MCF 10A (cell line): ENCODE measurements at regions not wholly inside any gene's neighbourhood (a gene's known extent, or its start where the extent isn't known, plus 50 kb on each side); places are given as distances from the start of the nearest gene placed in this dataset.

ENCODE experiments used
- BruUV-seq: library from RNA; stranded (reverse); fragments of 400-500 nt; replicated peaks from 2 replicates; lab custom pipeline; 2021; lab: Mats Ljungman, UMichigan
- CTCF ChIA-PET: fragments of 300-600 bp; sonication (Branson Sonifier 250); formaldehyde crosslinking; extraction: SDS; loops from one replicate; lab custom pipeline; 2021; ENCODE audit warnings: antibody characterized with exemption, inconsistent platforms; lab: Yijun Ruan, JAX
- POLR2A ChIA-PET: fragments of 300-600, 350-650 bp; sonication (Branson Sonifier 250); formaldehyde crosslinking; extraction: SDS; loops from one replicate; lab custom pipeline; 2020; ENCODE audit warnings: antibody characterized with exemption, inconsistent platforms; lab: Yijun Ruan, JAX
- DNase-seq: peaks from one replicate; pipeline ENCODE4 v3.0.0-alpha.2; 2018; ENCODE audit not compliant: unreplicated experiment
- H3K27ac Mint-ChIP-seq: one replicate; pipeline ENCODE4 v1.8.0; 2022; ENCODE audit warnings: mild to moderate bottlenecking, low read depth, mixed read lengths; ENCODE audit not compliant: unreplicated experiment
- H3K27me3 Mint-ChIP-seq: one replicate; pipeline ENCODE4 v1.8.0; 2022; ENCODE audit warnings: mixed read lengths; ENCODE audit not compliant: insufficient read depth, unreplicated experiment
- H3K36me3 Mint-ChIP-seq: one replicate; pipeline ENCODE4 v1.8.0; 2022; ENCODE audit warnings: mild to moderate bottlenecking, moderate library complexity, mixed read lengths; ENCODE audit not compliant: insufficient read depth, unreplicated experiment
- H3K4me1 Mint-ChIP-seq: one replicate; pipeline ENCODE4 v1.8.0; 2022; ENCODE audit warnings: mixed read lengths; ENCODE audit not compliant: insufficient read depth, unreplicated experiment
- H3K4me3 Mint-ChIP-seq: one replicate; pipeline ENCODE4 v1.8.0; 2022; ENCODE audit warnings: mild to moderate bottlenecking, moderate library complexity, mixed read lengths; ENCODE audit not compliant: unreplicated experiment
- H3K9me3 Mint-ChIP-seq: one replicate; pipeline ENCODE4 v1.8.0; 2022; ENCODE audit warnings: mixed read lengths; ENCODE audit not compliant: unreplicated experiment
- CTCF ChIP-seq: fragments of 200-600 bp; IDR thresholded peaks from one replicate; pipeline ENCODE4 v1.8.0; 2022; ENCODE audit warnings: antibody characterized with exemption, mild to moderate bottlenecking; ENCODE audit not compliant: unreplicated experiment
- intact Hi-C: fragments of 100-400 bp; cut with micrococcal nuclease; formaldehyde crosslinking; loops from 2 replicates; pipeline ENCODE4 v1.14.1; 2022

- no peaks in the 10 kb centered on the region for H3K36me3 Mint-ChIP-seq
- no TSS peak for BruUV-seq
- intact Hi-C loops = no loop called here
- no peak overlapping the region for H3K27ac Mint-ChIP-seq
- H3K4me1 Mint-ChIP-seq = no peaks in the 10 kb centered on the region
- ChIA-PET CTCF (no interaction called here), POLR2A (no interaction called here)
- DNase-seq = no peak
- H3K4me3 Mint-ChIP-seq = no peak overlapping the region
- no peak for TF ChIP-seq CTCF
- no peaks in the 10 kb centered on the region for H3K27me3 Mint-ChIP-seq
- no peaks in the 10 kb centered on the region for H3K9me3 Mint-ChIP-seq
These were observed 858.9 kb downstream of the PDHA2 start for GRCh38 chr4:96698831-96699230.

- no peaks in the 10 kb centered on the region for H3K27me3 Mint-ChIP-seq
- POLR2A ChIA-PET = no interaction called here
- intact Hi-C loops = no loop called here
- H3K4me3 Mint-ChIP-seq = no peak overlapping the region
- no peak for TF ChIP-seq CTCF
- H3K4me1 Mint-ChIP-seq = no peaks in the 10 kb centered on the region
- no peaks in the 10 kb centered on the region for H3K9me3 Mint-ChIP-seq
- no peak for DNase-seq
- H3K36me3 Mint-ChIP-seq = no peaks in the 10 kb centered on the region
- no peak overlapping the region for H3K27ac Mint-ChIP-seq
- no TSS peak for BruUV-seq
- CTCF ChIA-PET = interaction anchor here (0.6 to 1.6 kb wide), 2 partner anchors 1314 to 1537 kb away, joined by 3 read pairs; no protein-coding TSS in a partner anchor
These were observed 863.4 kb downstream of the PDHA2 start for GRCh38 chr4:96703265-96703664.

GRCh38 chr4:96708766-96709165 lies 868.9 kb downstream of the PDHA2 start:
- intact Hi-C loops = no loop called here
- Mint-ChIP-seq H3K4me3 (no peak overlapping the region), H3K4me1 (no peaks in the 10 kb centered on the region), H3K27me3 (no peaks in the 10 kb centered on the region), H3K9me3 (no peaks in the 10 kb centered on the region), H3K27ac (no peak overlapping the region), H3K36me3 (no peaks in the 10 kb centered on the region)
- ChIA-PET POLR2A (no interaction called here), CTCF (no interaction called here)
- BruUV-seq = no TSS peak
- TF ChIP-seq CTCF = no peak
- no peak for DNase-seq

- Mint-ChIP-seq H3K27ac (no peak overlapping the region), H3K9me3 (no peaks in the 10 kb centered on the region), H3K27me3 (no peaks in the 10 kb centered on the region), H3K36me3 (no peaks in the 10 kb centered on the region), H3K4me3 (no peak overlapping the region), H3K4me1 (no peaks in the 10 kb centered on the region)
- no TSS peak for BruUV-seq
- no peak for DNase-seq
- TF ChIP-seq CTCF = no peak
- intact Hi-C loops = no loop called here
- POLR2A ChIA-PET = no interaction called here
- CTCF ChIA-PET = interaction anchor here (0.6 kb wide), 1 partner anchor 238 kb away, joined by 3 read pairs; no protein-coding TSS in a partner anchor
These were observed 873.5 kb downstream of the PDHA2 start for GRCh38 chr4:96713271-96713850.
